K562 (cell line): ENCODE measurements at regions not wholly inside any gene's neighbourhood (a gene's known extent, or its start where the extent isn't known, plus 50 kb on each side); places are given as distances from the start of the nearest gene placed in this dataset.

Experiments used
- ATAC-seq: fragments of 200-7000 bp; cut with Tn5 transposase; 3 replicates; pipeline ENCODE4 v1.9.1; 2020; ENCODE audit warnings: moderate library complexity
- BruUV-seq: library from RNA; stranded (reverse); fragments of 400-500 nt; replicated peaks from 2 replicates; lab custom pipeline; 2021; lab: Mats Ljungman, UMichigan
- CTCF ChIA-PET: fragments of 300-600 bp; formaldehyde crosslinking; extraction: SDS; loops from one replicate; lab custom pipeline; 2021; ENCODE audit warnings: low intra/inter-chr PET ratio; lab: Yijun Ruan, JAX
- POLR2A ChIA-PET: fragments of 300-600, 350-650 bp; sonication (Branson Sonifier 250); formaldehyde crosslinking; extraction: SDS; loops from one replicate; lab custom pipeline; 2021; ENCODE audit warnings: antibody characterized with exemption, inconsistent platforms; lab: Yijun Ruan, JAX
- DNase-seq, 4 experiments: peaks; one replicate each; pipeline versions ENCODE4 v3.0.0 to v3.0.0-alpha.2; 2011 to 2018; ENCODE audit warnings: low spot score in 3 of 4, mixed read lengths in 3 of 4; ENCODE audit errors: extremely low read depth in 1 of 4
- FAIRE-seq: peaks from 2 replicates; lab custom pipeline; 2011; peaks lifted over from hg19 to GRCh38; lab: Jason Lieb, UNC
- H2AFZ ChIP-seq: 2 replicates; pipeline ENCODE4 v1.6.0; 2011; ENCODE audit warnings: low read depth, low read length, control low read depth, inconsistent platforms
- H3K27ac ChIP-seq: fragments of 200-600 bp; 3 replicates; pipeline ENCODE4 v1.8.0; 2011; ENCODE audit warnings: low read depth, mild to moderate bottlenecking, control low read depth, inconsistent platforms, low read length, moderate library complexity, mixed read lengths; ENCODE audit errors: extremely low read depth
- H3K27me3 ChIP-seq, 2 experiments: fragments of 300-600 bp in 1 of 2; 2 replicates in 1 of 2; 3 replicates in 1 of 2; pipeline versions ENCODE4 v1.6.0 to v1.8.0; 2011; ENCODE audit warnings: inconsistent platforms in 2 of 2, low read length in 2 of 2, mild to moderate bottlenecking in 1 of 2, mixed read lengths in 1 of 2, moderate library complexity in 1 of 2; ENCODE audit not compliant: control insufficient read depth in 2 of 2, insufficient read depth in 2 of 2
- H3K36me3 ChIP-seq: fragments of 300-600 bp; 3 replicates; pipeline ENCODE4 v1.8.0; 2011; ENCODE audit warnings: mild to moderate bottlenecking, low read length, inconsistent platforms; ENCODE audit not compliant: control insufficient read depth, insufficient read depth
- H3K4me1 ChIP-seq, 2 experiments: fragments of 200-600 bp in 1 of 2; replicated peaks in 1 of 2; 2 replicates in 1 of 2; 3 replicates in 1 of 2; pipeline versions ENCODE4 v1.5.1 to v1.8.0; 2011; ENCODE audit warnings: inconsistent platforms in 2 of 2, low read length in 2 of 2, mild to moderate bottlenecking in 1 of 2, mixed read lengths in 1 of 2, moderate library complexity in 1 of 2; ENCODE audit not compliant: control insufficient read depth in 2 of 2, insufficient read depth in 2 of 2
- H3K4me2 ChIP-seq: 2 replicates; pipeline ENCODE4 v1.6.1; 2011; ENCODE audit warnings: low read length, control low read depth, inconsistent platforms, mixed read lengths; ENCODE audit not compliant: insufficient read depth
- H3K4me3 ChIP-seq: fragments of 200-600 bp; sonication (generic), shearing (Covaris generic); 2 replicates; pipeline ENCODE4 v1.5.1; 2016; ENCODE audit warnings: control low read depth, inconsistent platforms
- H3K79me2 ChIP-seq: fragments of 200-600 bp; 3 replicates; pipeline ENCODE4 v1.8.0; 2011; ENCODE audit warnings: low read length, inconsistent platforms; ENCODE audit not compliant: control insufficient read depth, insufficient read depth
- H3K9ac ChIP-seq, 2 experiments: 2 replicates each; pipeline versions ENCODE4 v1.6.0 to v1.6.1; 2011; ENCODE audit warnings: low read depth in 2 of 2, low read length in 2 of 2, control low read depth in 1 of 2, inconsistent platforms in 1 of 2, mild to moderate bottlenecking in 1 of 2, mixed read lengths in 1 of 2; ENCODE audit not compliant: insufficient read depth in 1 of 2
- H3K9me1 ChIP-seq: one replicate; pipeline ENCODE4 v1.6.0; 2011; ENCODE audit warnings: inconsistent platforms, mild to moderate bottlenecking, low read length, moderate library complexity; ENCODE audit not compliant: control insufficient read depth, insufficient read depth
- H3K9me3 ChIP-seq: replicated peaks from 2 replicates; pipeline ENCODE4 v1.5.1; 2011; ENCODE audit warnings: low read depth, low read length, inconsistent platforms; ENCODE audit not compliant: control insufficient read depth, insufficient read depth
- H4K20me1 ChIP-seq: replicated peaks from 2 replicates; pipeline ENCODE4 v1.6.1; 2011; ENCODE audit warnings: low read length, inconsistent platforms, mixed read lengths; ENCODE audit not compliant: control insufficient read depth, insufficient read depth
- FOXP4 ChIP-seq: sonication (generic); formaldehyde crosslinking; IDR thresholded peaks from 2 replicates; pipeline ENCODE4 v1.8.0; 2022; ENCODE audit warnings: mild to moderate bottlenecking, missing genetic modification reagents, borderline replicate concordance
- FUS ChIP-seq: fragments of 200-400 bp; formaldehyde crosslinking; optimal IDR thresholded peaks from 2 replicates; pipeline ENCODE3; 2017; ENCODE audit warnings: low read depth, low read length
- HDAC1 ChIP-seq, 2 experiments: fragments of 450-650 bp; IDR thresholded peaks; 2 replicates each; pipeline ENCODE4 v1.6.1; 2016 to 2017; ENCODE audit warnings: inconsistent platforms in 1 of 2, mild to moderate bottlenecking in 1 of 2, moderate library complexity in 1 of 2
- HMGXB4 ChIP-seq: sonication (generic); formaldehyde crosslinking; IDR thresholded peaks from 2 replicates; pipeline ENCODE4 v1.8.1; 2023; ENCODE audit warnings: mild to moderate bottlenecking, missing genetic modification reagents
- MAFF ChIP-seq: IDR thresholded peaks from 2 replicates; pipeline ENCODE4 v1.6.1; 2012; ENCODE audit warnings: low read length, improper control_type of control experiment
- MCM3 ChIP-seq: fragments of 450-650 bp; IDR thresholded peaks from 2 replicates; pipeline ENCODE4 v1.6.1; 2016
- MYNN ChIP-seq, 2 experiments: sonication (generic); formaldehyde crosslinking in 1 of 2; IDR thresholded peaks; 2 replicates each; pipeline versions ENCODE4 v1.5.0 to v1.6.1; 2016 to 2020; ENCODE audit warnings: antibody characterized with exemption in 1 of 2, missing genetic modification reagents in 1 of 2
- NCOA2 ChIP-seq, 2 experiments: fragments of 450-650 bp; IDR thresholded peaks; 2 replicates each; pipeline ENCODE4 v1.6.1; 2018; ENCODE audit warnings: mild to moderate bottlenecking in 2 of 2, moderate library complexity in 1 of 2; ENCODE audit not compliant: partially characterized antibody in 2 of 2
- PBX2 ChIP-seq, 2 experiments: IDR thresholded peaks in 1 of 2; conservative IDR thresholded peaks in 1 of 2; 2 replicates each; pipeline ENCODE4 v1.6.1; 2016; ENCODE audit warnings: low read depth in 2 of 2, mild to moderate bottlenecking in 1 of 2, missing compliant biosample characterization in 1 of 2, missing genetic modification characterization in 1 of 2, moderate library complexity in 1 of 2
- PCBP1 ChIP-seq: fragments of 200-400 bp; formaldehyde crosslinking; IDR thresholded peaks from 2 replicates; pipeline ENCODE4 v1.6.1; 2018; ENCODE audit warnings: mild to moderate bottlenecking, low read depth, low read length; ENCODE audit not compliant: poor library complexity, severe bottlenecking
- RFX5 ChIP-seq: IDR thresholded peaks from 2 replicates; pipeline ENCODE4 v1.6.1; 2011; ENCODE audit warnings: low read depth, mild to moderate bottlenecking, improper control_type of control experiment, low read length
- SMAD3 ChIP-seq: fragments of 450-650 bp; formaldehyde crosslinking; conservative IDR thresholded peaks from 2 replicates; pipeline ENCODE4 v1.4.0; 2020; ENCODE audit warnings: mild to moderate bottlenecking
- TAF1 ChIP-seq: IDR thresholded peaks from 2 replicates; pipeline ENCODE4 v1.6.1; 2011; ENCODE audit warnings: mild to moderate bottlenecking, low read length, moderate library complexity; ENCODE audit not compliant: insufficient read depth, control insufficient read depth, severe bottlenecking; ENCODE audit errors: extremely low read depth
- ZKSCAN1 ChIP-seq: fragments of 150-350 bp; IDR thresholded peaks from 2 replicates; pipeline ENCODE4 v1.6.1; 2016; ENCODE audit warnings: low read depth, low read length
- ZNF124 ChIP-seq: sonication (generic); formaldehyde crosslinking; IDR thresholded peaks from 2 replicates; pipeline ENCODE4 v1.8.1; 2022; ENCODE audit warnings: missing genetic modification reagents
- ZNF143 ChIP-seq: sonication (generic); formaldehyde crosslinking; IDR thresholded peaks from 2 replicates; pipeline ENCODE4 v1.9.0; 2022; ENCODE audit warnings: mild to moderate bottlenecking, missing genetic modification reagents
- ZNF165 ChIP-seq: fragments of 250-450 bp; sonication (Bioruptor Pico); IDR thresholded peaks from 2 replicates; pipeline ENCODE4 v1.4.0; 2020; ENCODE audit warnings: borderline replicate concordance
- ZNF384 ChIP-seq: IDR thresholded peaks from 2 replicates; pipeline ENCODE4 v1.6.1; 2012; ENCODE audit warnings: low read depth, low read length, improper control_type of control experiment
- WGBS: fragments of 100-300 bp; shearing (Covaris generic); methylation state at CpG from one replicate; pipeline ENCODE4 v1.1.6; 2016; ENCODE audit warnings: low coverage, mixed read lengths; ENCODE audit not compliant: insufficient coverage; ENCODE audit errors: missing lambda C conversion rate; 5-methylcytosine and 5-hydroxymethylcytosine counted together
- in situ Hi-C: fragments of 300-500 bp; cut with MboI; formaldehyde crosslinking; loops from 4 replicates; pipeline ENCODE4 v1.15.0; 2018; ENCODE audit warnings: inconsistent platforms, mixed read lengths
- intact Hi-C: fragments of 100-400 bp; cut with micrococcal nuclease; formaldehyde crosslinking; loops from 2 replicates; pipeline ENCODE4 v1.14.2; 2022

- no peak for FAIRE-seq
- BruUV-seq, result no TSS peak
- intact Hi-C loops, result no loop called here
- TF ChIP-seq RFX5, result no peak
- TF ChIP-seq ZNF384, result no peak
- TF ChIP-seq ZNF143 (CRISPR knock-in tag), result no peak
- no peak for TF ChIP-seq PBX2 (CRISPR knock-in tag; IDR thresholded peaks at IDR 0.05; ENCODE audit: low read depth)
- no peak for TF ChIP-seq PBX2 (tag; conservative IDR thresholded peaks at IDR 0.05; ENCODE audit: low read depth)
- no peak for TF ChIP-seq ZNF165
- no peak for TF ChIP-seq ZNF124
- TF ChIP-seq FUS, result no peak
- peak; percentile 5; the same call in 1 of the 2 replicates for TF ChIP-seq MAFF
- no peak for TF ChIP-seq MYNN (IDR thresholded peaks at IDR 0.05)
- no peak for TF ChIP-seq MYNN (CRISPR knock-in tag; IDR thresholded peaks at IDR 0.05)
- TF ChIP-seq MCM3, result no peak
- no peak for TF ChIP-seq NCOA2 (IDR thresholded peaks at IDR 0.05; ENCODE audit: partially characterized antibody in 2 of 2)
- TF ChIP-seq SMAD3, result no peak
- TF ChIP-seq ZKSCAN1, result no peak
- TF ChIP-seq PCBP1, result no peak
- TF ChIP-seq FOXP4 (CRISPR knock-in tag), result no peak
- TF ChIP-seq HMGXB4, result no peak
- no peak for TF ChIP-seq TAF1
- no peak for TF ChIP-seq HDAC1 (IDR thresholded peaks at IDR 0.05)
Measured at GRCh38 chrX:127305013-127305412, 485.5 kb downstream of the PRR32 start.

More at GRCh38 chrX:127305013-127305412, 485.5 kb downstream of the PRR32 start:
- no peaks in the 10 kb centered on the region for H3K9me3 ChIP-seq
- no peak overlapping the region for H3K4me2 ChIP-seq
- no peaks in the 10 kb centered on the region for H4K20me1 ChIP-seq
- WGBS, result 0% methylated on average over 1 of the region's 1 CpG
- H3K79me2 ChIP-seq, result no peaks in the 10 kb centered on the region
- no peaks in the 10 kb centered on the region for H3K36me3 ChIP-seq
- no peaks in the 10 kb centered on the region for H3K4me1 ChIP-seq
- H3K27me3 ChIP-seq, result no peaks in the 10 kb centered on the region
- DNase-seq (no peak), ATAC-seq (no peak)
- H3K27ac ChIP-seq, result no peak overlapping the region
- H3K9ac ChIP-seq, result no peak overlapping the region
- ChIA-PET POLR2A (no interaction called here), CTCF (no interaction called here)
- no peak overlapping the region for H2AFZ ChIP-seq
- H3K9me1 ChIP-seq, result no peaks in the 10 kb centered on the region
- in situ Hi-C loops, result no loop called here
- H3K4me3 ChIP-seq, result no peak overlapping the region
